Breast epithelium (tissue), 4 donors: ENCODE measurements at regions not wholly inside any gene's neighbourhood (a gene's known extent, or its start where the extent isn't known, plus 50 kb on each side); places are given as distances from the start of the nearest gene placed in this dataset.

Experiments
- DNase-seq, 2 donors: peaks; one replicate each; pipeline ENCODE4 v3.0.0-alpha.2; 2019; ENCODE audit warnings: low spot score in 2 of 2
- H3K27ac ChIP-seq, 2 donors: fragments of 200-600 bp; sonication (generic) in 1 of 2; one replicate each; pipeline ENCODE4 v1.5.1; 2016 to 2019; ENCODE audit warnings: mild to moderate bottlenecking in 1 of 2
- H3K27me3 ChIP-seq, 2 donors: fragments of 200-600 bp; sonication (generic) in 1 of 2; one replicate each; pipeline versions ENCODE4 v1.5.1 to v1.6.0; 2017 to 2019; ENCODE audit warnings: control low read depth in 1 of 2, mild to moderate bottlenecking in 1 of 2
- H3K36me3 ChIP-seq: fragments of 200-600 bp; one replicate; pipeline ENCODE4 v1.5.1; 2019
- H3K4me1 ChIP-seq, 2 donors: fragments of 200-600 bp; sonication (generic); one replicate each; pipeline ENCODE4 v1.5.1; 2016 to 2019; ENCODE audit warnings: control low read depth in 1 of 2
- H3K4me3 ChIP-seq, 3 donors: fragments of 200-600 bp; sonication (generic); 1 replicate in 2 of 3; 2 replicates in 1 of 3; pipeline ENCODE4 v1.5.1; 2016 to 2019; ENCODE audit warnings: mild to moderate bottlenecking in 3 of 3, moderate library complexity in 2 of 3
- H3K9me3 ChIP-seq, 2 donors: fragments of 200-600 bp; sonication (generic) in 1 of 2; one replicate each; pipeline ENCODE4 v1.5.1; 2016 to 2019; ENCODE audit warnings: control low read depth in 1 of 2
- POLR2A ChIP-seq: fragments of 450-650 bp; IDR thresholded peaks from one replicate; pipeline ENCODE4 v1.6.1; 2016; ENCODE audit warnings: antibody characterized with exemption, mild to moderate bottlenecking, moderate library complexity
- POLR2AphosphoS5 ChIP-seq, 3 donors: sonication (generic); formaldehyde crosslinking; IDR thresholded peaks; one replicate each; pipeline ENCODE4 v1.6.1; 2017; ENCODE audit warnings: antibody characterized with exemption in 3 of 3
- intact Hi-C: fragments of 100-400 bp; cut with DNase I; formaldehyde crosslinking; loops from one replicate; pipeline ENCODE4 v1.15.1; 2023; ENCODE audit warnings: low total_unique reads
- TF ChIP-seq, protein P1 (sequence below), 3 donors: fragments of 450-650 bp; IDR thresholded peaks; one replicate each; pipeline ENCODE4 v1.5.1; 2016 to 2017; ENCODE audit warnings: antibody characterized with exemption in 3 of 3, mild to moderate bottlenecking in 3 of 3, moderate library complexity in 3 of 3

DNA sequence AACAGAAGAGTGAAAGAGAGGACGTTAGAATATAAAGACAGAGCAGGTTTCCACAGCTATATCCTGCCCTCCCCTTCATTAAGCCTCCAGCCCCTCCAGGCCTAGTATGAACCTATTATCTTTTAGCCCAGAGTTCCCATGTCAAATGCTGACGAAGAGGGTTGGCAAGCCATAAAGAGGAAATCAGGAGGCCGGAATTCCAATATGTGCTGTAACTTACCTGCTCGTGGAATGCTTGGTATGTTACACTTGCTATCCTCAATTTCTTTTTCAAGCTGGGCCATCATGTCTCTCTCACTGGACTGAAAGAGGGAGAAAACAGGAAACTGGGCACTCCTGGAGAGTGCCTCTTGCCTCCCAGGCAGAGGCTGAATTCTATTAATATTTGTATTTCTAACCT lies 264.1 kb downstream of the TRIB2 start:
- TF ChIP-seq POLR2A = no peak
- no peak for TF ChIP-seq POLR2AphosphoS5 (IDR thresholded peaks at IDR 0.05)
- TF ChIP-seq, protein P1, sequence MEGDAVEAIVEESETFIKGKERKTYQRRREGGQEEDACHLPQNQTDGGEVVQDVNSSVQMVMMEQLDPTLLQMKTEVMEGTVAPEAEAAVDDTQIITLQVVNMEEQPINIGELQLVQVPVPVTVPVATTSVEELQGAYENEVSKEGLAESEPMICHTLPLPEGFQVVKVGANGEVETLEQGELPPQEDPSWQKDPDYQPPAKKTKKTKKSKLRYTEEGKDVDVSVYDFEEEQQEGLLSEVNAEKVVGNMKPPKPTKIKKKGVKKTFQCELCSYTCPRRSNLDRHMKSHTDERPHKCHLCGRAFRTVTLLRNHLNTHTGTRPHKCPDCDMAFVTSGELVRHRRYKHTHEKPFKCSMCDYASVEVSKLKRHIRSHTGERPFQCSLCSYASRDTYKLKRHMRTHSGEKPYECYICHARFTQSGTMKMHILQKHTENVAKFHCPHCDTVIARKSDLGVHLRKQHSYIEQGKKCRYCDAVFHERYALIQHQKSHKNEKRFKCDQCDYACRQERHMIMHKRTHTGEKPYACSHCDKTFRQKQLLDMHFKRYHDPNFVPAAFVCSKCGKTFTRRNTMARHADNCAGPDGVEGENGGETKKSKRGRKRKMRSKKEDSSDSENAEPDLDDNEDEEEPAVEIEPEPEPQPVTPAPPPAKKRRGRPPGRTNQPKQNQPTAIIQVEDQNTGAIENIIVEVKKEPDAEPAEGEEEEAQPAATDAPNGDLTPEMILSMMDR (IDR thresholded peaks at IDR 0.05) = no peak
- Histone ChIP-seq H3K27ac (peak overlapping the region; percentile 20 to 23), H3K36me3 (no peaks in the 10 kb centered on the region), H3K9me3 (no peaks in the 10 kb centered on the region), H3K4me1 (peaks cover 0 to 9% of the 10 kb centered on the region in 2 donors), H3K4me3 (no peak overlapping the region), H3K27me3 (no peaks in the 10 kb centered on the region)
- intact Hi-C loops = no loop called here
- DNase-seq = no peak

DNA sequence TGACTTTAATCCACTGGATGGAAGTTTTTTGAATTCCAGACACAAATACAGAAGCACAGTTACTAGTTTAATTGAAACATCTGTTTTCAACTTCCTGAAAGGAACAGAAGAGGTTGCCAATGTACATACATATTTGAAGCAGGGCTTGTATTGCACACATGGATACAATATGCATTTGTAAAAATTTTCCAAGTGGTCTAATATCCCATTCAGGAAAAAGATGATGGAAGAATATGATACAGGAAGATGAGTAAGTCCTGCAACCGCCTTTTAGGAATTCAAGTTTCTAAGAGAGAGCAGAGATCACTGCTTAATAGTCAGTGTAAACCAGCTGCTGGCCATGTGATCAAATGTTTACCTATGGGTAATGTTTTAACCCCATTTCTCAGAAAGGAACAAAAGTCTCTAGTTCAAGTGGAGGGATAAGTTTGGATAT lies 265.4 kb downstream of the TRIB2 start:
- Histone ChIP-seq H3K27ac (no peak overlapping the region), H3K4me3 (no peak overlapping the region), H3K27me3 (no peaks in the 10 kb centered on the region), H3K36me3 (no peaks in the 10 kb centered on the region), H3K9me3 (no peaks in the 10 kb centered on the region), H3K4me1 (peaks cover 0 to 9% of the 10 kb centered on the region in 2 donors)
- intact Hi-C loops = no loop called here
- no peak for TF ChIP-seq POLR2A
- TF ChIP-seq POLR2AphosphoS5 (IDR thresholded peaks at IDR 0.05) = no peak
- TF ChIP-seq, protein P1 (IDR thresholded peaks at IDR 0.05) = no peak
- no peak for DNase-seq

DNA sequence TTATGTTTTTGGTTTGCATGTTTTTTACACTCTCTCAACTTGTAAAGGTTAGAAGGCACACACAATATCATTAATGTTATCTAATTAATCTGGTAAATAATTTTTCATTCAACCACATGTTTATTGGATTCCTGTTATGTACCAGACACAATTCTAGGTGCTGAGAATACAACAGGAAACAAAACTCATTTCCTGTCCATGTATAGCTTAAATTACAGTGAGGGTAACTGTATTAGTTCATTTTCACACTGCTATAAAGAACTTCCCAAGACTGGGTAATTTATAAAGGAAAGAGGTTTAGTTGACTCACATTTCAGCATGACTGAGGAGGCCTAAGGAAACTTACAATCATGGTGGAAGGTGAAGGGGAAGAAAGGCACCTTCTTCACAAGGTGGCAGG lies 270.5 kb downstream of the TRIB2 start:
- H3K36me3 ChIP-seq = no peaks in the 10 kb centered on the region
- no peak overlapping the region for H3K27ac ChIP-seq
- no peaks in the 10 kb centered on the region for H3K27me3 ChIP-seq
- intact Hi-C loops = no loop called here
- TF ChIP-seq POLR2AphosphoS5 (IDR thresholded peaks at IDR 0.05) (no peak), POLR2A (no peak)
- TF ChIP-seq, protein P1 (IDR thresholded peaks at IDR 0.05) = no peak
- H3K9me3 ChIP-seq = no peaks in the 10 kb centered on the region
- no peak for DNase-seq
- no peak overlapping the region for H3K4me3 ChIP-seq
- no peaks in the 10 kb centered on the region for H3K4me1 ChIP-seq

DNA sequence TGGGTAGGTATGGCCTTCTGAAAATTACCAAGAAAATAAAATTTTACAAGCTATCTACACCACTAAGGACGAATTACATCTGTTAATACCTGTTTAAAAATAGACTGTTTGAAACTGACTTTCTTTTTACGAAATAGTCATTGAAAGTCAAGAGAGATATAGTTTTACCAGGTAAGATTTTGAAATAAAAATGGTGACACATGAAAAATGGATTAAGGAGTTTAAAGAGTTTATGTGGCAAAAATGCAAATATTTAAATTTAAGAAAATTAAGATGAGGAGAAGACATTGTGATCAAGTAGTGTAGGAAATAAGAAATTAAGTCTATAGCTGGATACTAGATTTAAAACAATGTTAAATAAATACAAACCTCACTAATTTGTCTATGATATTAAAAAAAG lies 271.5 kb downstream of the TRIB2 start:
- intact Hi-C loops = no loop called here
- DNase-seq = no peak
- TF ChIP-seq POLR2AphosphoS5 (IDR thresholded peaks at IDR 0.05) (no peak), POLR2A (no peak)
- TF ChIP-seq, protein P1 (IDR thresholded peaks at IDR 0.05) = no peak
- no peaks in the 10 kb centered on the region for H3K4me1 ChIP-seq
- no peaks in the 10 kb centered on the region for H3K27me3 ChIP-seq
- no peak overlapping the region for H3K4me3 ChIP-seq
- H3K36me3 ChIP-seq = no peaks in the 10 kb centered on the region
- H3K9me3 ChIP-seq = no peaks in the 10 kb centered on the region
- no peak overlapping the region for H3K27ac ChIP-seq

DNA sequence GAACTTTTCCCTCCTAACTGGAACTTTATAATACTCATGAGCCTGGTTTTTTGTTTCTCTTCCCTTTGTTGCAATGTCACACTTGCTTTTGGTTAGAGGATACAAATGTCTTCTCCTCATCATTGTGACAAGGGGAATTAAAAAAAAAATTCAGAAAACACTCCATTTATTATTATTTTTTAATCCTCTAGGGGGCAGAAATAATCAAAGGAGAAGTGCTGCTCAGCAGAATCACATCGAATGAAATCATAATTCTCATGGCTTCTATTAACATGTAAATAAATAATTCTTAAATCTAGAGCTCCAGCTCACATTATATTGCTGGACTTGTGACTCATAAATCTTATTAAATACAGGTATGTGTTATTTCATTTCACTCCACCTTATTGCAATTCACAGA lies 273.8 kb downstream of the TRIB2 start:
- Histone ChIP-seq H3K27ac (no peak overlapping the region), H3K27me3 (no peaks in the 10 kb centered on the region), H3K4me1 (no peaks in the 10 kb centered on the region), H3K36me3 (no peaks in the 10 kb centered on the region), H3K9me3 (no peaks in the 10 kb centered on the region), H3K4me3 (no peak overlapping the region)
- TF ChIP-seq, protein P1 (IDR thresholded peaks at IDR 0.05) = no peak
- TF ChIP-seq POLR2A = no peak
- TF ChIP-seq POLR2AphosphoS5 (IDR thresholded peaks at IDR 0.05) = no peak
- intact Hi-C loops = no loop called here
- DNase-seq = no peak
